Transverse colon (tissue), 4 donors: ENCODE measurements at regions not wholly inside any gene's neighbourhood (a gene's known extent, or its start where the extent isn't known, plus 50 kb on each side); places are given as distances from the start of the nearest gene placed in this dataset.

Source experiments
- DNase-seq: peaks from one replicate; pipeline ENCODE4 v3.0.0-alpha.2; 2019
- H3K27ac ChIP-seq, 4 donors: fragments of 200-600 bp; sonication (generic); 2 replicates each; pipeline ENCODE4 v1.5.1; 2016 to 2018; ENCODE audit warnings: inconsistent platforms in 4 of 4
- H3K27me3 ChIP-seq: fragments of 200-600 bp; sonication (generic); 2 replicates; pipeline ENCODE4 v1.5.1; 2017; ENCODE audit warnings: inconsistent platforms
- H3K36me3 ChIP-seq, 4 donors: fragments of 200-600 bp; sonication (generic); 2 replicates each; pipeline ENCODE4 v1.5.1; 2017 to 2019; ENCODE audit warnings: inconsistent platforms in 4 of 4
- H3K4me1 ChIP-seq, 4 donors: fragments of 200-600 bp; sonication (generic); 2 replicates each; pipeline ENCODE4 v1.5.1; 2017 to 2020; ENCODE audit warnings: inconsistent platforms in 4 of 4
- H3K4me3 ChIP-seq, 4 donors: fragments of 200-600 bp; sonication (generic); 1 replicate in 1 of 4; 2 replicates in 3 of 4; pipeline versions ENCODE4 v1.5.1 to v1.6.1; 2017 to 2019; ENCODE audit warnings: inconsistent platforms in 4 of 4
- H3K9me3 ChIP-seq, 2 donors: fragments of 200-600 bp; sonication (generic); 2 replicates each; pipeline ENCODE4 v1.5.1; 2017 to 2019; ENCODE audit warnings: inconsistent platforms in 2 of 2
- CTCF ChIP-seq, 5 experiments: fragments of 200-600 bp in 3 of 5; fragments of 450-650 bp in 2 of 5; sonication (generic) in 3 of 5; IDR thresholded peaks; 1 replicate in 2 of 5; 2 replicates in 3 of 5; pipeline ENCODE4 v1.5.1; 2016 to 2017; ENCODE audit warnings: antibody characterized with exemption in 5 of 5, inconsistent platforms in 3 of 5, mild to moderate bottlenecking in 2 of 5, moderate library complexity in 1 of 5
- EP300 ChIP-seq: sonication (generic); formaldehyde crosslinking; IDR thresholded peaks from one replicate; pipeline ENCODE4 v1.6.1; 2017; ENCODE audit warnings: antibody characterized with exemption, low read depth
- POLR2A ChIP-seq: fragments of 450-650 bp; IDR thresholded peaks from one replicate; pipeline ENCODE4 v1.6.1; 2016; ENCODE audit warnings: antibody characterized with exemption, mild to moderate bottlenecking, moderate library complexity
- POLR2AphosphoS5 ChIP-seq, 3 donors: sonication (generic); formaldehyde crosslinking; IDR thresholded peaks; one replicate each; pipeline ENCODE4 v1.6.1; 2016; ENCODE audit warnings: antibody characterized with exemption in 3 of 3
- WGBS, 2 donors: methylation state at CpG; one replicate each; pipeline ENCODE4 v1.1.5; 2018; ENCODE audit warnings: low coverage in 1 of 2; 5-methylcytosine and 5-hydroxymethylcytosine counted together
- in situ Hi-C, 4 donors: fragments of 200-750 bp; cut with MboI; loops; one replicate each; pipeline versions ENCODE4 v1.15.0 to v1.15.1; 2017; ENCODE audit warnings: low sequenced_read_pairs in 3 of 4, low pct_ligation_motif_present in 1 of 4, low pct_unique_long_range_greater_than_20kb in 1 of 4
- intact Hi-C: fragments of 100-400 bp; cut with DNase I; formaldehyde crosslinking; loops from one replicate; pipeline ENCODE4 v1.15.1; 2023; ENCODE audit warnings: low total_unique reads

GRCh38 chr4:155488691-155489090, 111.9 kb upstream of the MAP9 start:
- no peak for DNase-seq
- WGBS, 2 donors = 80 to 94% methylated on average over 2 of the region's 2 CpGs
- Histone ChIP-seq H3K4me3 (no peak overlapping the region), H3K27me3 (no peaks in the 10 kb centered on the region), H3K9me3 (no peaks in the 10 kb centered on the region), H3K36me3 (no peaks in the 10 kb centered on the region), H3K4me1 (no peaks in the 10 kb centered on the region), H3K27ac (no peak overlapping the region)
- in situ Hi-C loops (no loop called here), intact Hi-C loops (no loop called here)
- no peak for TF ChIP-seq POLR2A

GRCh38 chr4:155487210-155487609, 110.4 kb upstream of the MAP9 start:
- H3K27ac ChIP-seq = no peak overlapping the region
- TF ChIP-seq POLR2A (no peak), CTCF (IDR thresholded peaks at IDR 0.05) (no peak), EP300 (no peak), POLR2AphosphoS5 (IDR thresholded peaks at IDR 0.05) (no peak)
- no peak overlapping the region for H3K4me3 ChIP-seq
- H3K27me3 ChIP-seq = no peaks in the 10 kb centered on the region
- in situ Hi-C loops (no loop called here), intact Hi-C loops (no loop called here)
- DNase-seq = no peak
- no peaks in the 10 kb centered on the region for H3K9me3 ChIP-seq
- H3K4me1 ChIP-seq = no peaks in the 10 kb centered on the region
- H3K36me3 ChIP-seq = no peaks in the 10 kb centered on the region

- TF ChIP-seq POLR2AphosphoS5 (IDR thresholded peaks at IDR 0.05) (no peak), CTCF (IDR thresholded peaks at IDR 0.05) (no peak), EP300 (no peak), POLR2A (no peak)
- H3K4me1 ChIP-seq = no peaks in the 10 kb centered on the region
- no peak overlapping the region for H3K4me3 ChIP-seq
- in situ Hi-C loops (no loop called here), intact Hi-C loops (no loop called here)
- H3K27ac ChIP-seq = no peak overlapping the region
- no peaks in the 10 kb centered on the region for H3K36me3 ChIP-seq
- 90 to 98% methylated on average over 4 of the region's 4 CpGs for WGBS, 2 donors
- H3K9me3 ChIP-seq = no peaks in the 10 kb centered on the region
- DNase-seq = no peak
- H3K27me3 ChIP-seq = no peaks in the 10 kb centered on the region
These were observed 104.4 kb upstream of the MAP9 start for GRCh38 chr4:155481150-155481549.

GRCh38 chr4:155479835-155480234, 103.1 kb upstream of the MAP9 start:
- intact Hi-C loops (no loop called here), in situ Hi-C loops (no loop called here)
- 92 to 100% methylated on average over 1 of the region's 1 CpG for WGBS, 2 donors
- no peaks in the 10 kb centered on the region for H3K27me3 ChIP-seq
- TF ChIP-seq EP300 = no peak
- TF ChIP-seq CTCF (IDR thresholded peaks at IDR 0.05) = no peak
- TF ChIP-seq POLR2AphosphoS5 (IDR thresholded peaks at IDR 0.05) = no peak
- TF ChIP-seq POLR2A = no peak
- H3K9me3 ChIP-seq = no peaks in the 10 kb centered on the region
- H3K36me3 ChIP-seq = no peaks in the 10 kb centered on the region
- no peak overlapping the region for H3K4me3 ChIP-seq
- H3K4me1 ChIP-seq = no peaks in the 10 kb centered on the region
- no peak for DNase-seq
- no peak overlapping the region for H3K27ac ChIP-seq

GRCh38 chr4:155478336-155478835, 101.6 kb upstream of the MAP9 start:
- Histone ChIP-seq H3K27me3 (no peaks in the 10 kb centered on the region), H3K36me3 (no peaks in the 10 kb centered on the region), H3K4me1 (peaks cover 0 to 5% (median 2%) of the 10 kb centered on the region in 4 donors), H3K9me3 (no peaks in the 10 kb centered on the region), H3K4me3 (no peak overlapping the region), H3K27ac (no peak overlapping the region)
- TF ChIP-seq POLR2AphosphoS5 (IDR thresholded peaks at IDR 0.05) (no peak), POLR2A (no peak), EP300 (no peak), CTCF (IDR thresholded peaks at IDR 0.05) (no peak)
- WGBS, 2 donors = 62 to 64% methylated on average over 3 of the region's 3 CpGs
- in situ Hi-C loops (no loop called here), intact Hi-C loops (no loop called here)
- no peak for DNase-seq
